HCT116 (cell line): ENCODE measurements at regions not wholly inside any gene's neighbourhood (a gene's known extent, or its start where the extent isn't known, plus 50 kb on each side); places are given as distances from the start of the nearest gene placed in this dataset.

Experiments used
- ATAC-seq: fragments of 200-7000 bp; cut with Tn5 transposase; 2 replicates; pipeline ENCODE4 v1.9.1; 2020; ENCODE audit warnings: mild to moderate bottlenecking, moderate library complexity
- BruUV-seq: library from RNA; stranded (reverse); fragments of 400-500 nt; replicated peaks from 2 replicates; lab custom pipeline; 2021; lab: Mats Ljungman, UMichigan
- CTCF ChIA-PET: fragments of 300-600 bp; sonication (Branson Sonifier 250); formaldehyde crosslinking; loops from one replicate; lab custom pipeline; 2021; ENCODE audit warnings: antibody characterized with exemption; lab: Charles Lee
- POLR2A ChIA-PET: fragments of 300-600, 350-600 bp; sonication (Branson Sonifier 250); formaldehyde crosslinking; loops from one replicate; lab custom pipeline; 2021; ENCODE audit warnings: antibody characterized with exemption; lab: Charles Lee
- RAD21 ChIA-PET, 2 experiments: fragments of 300-600 bp; sonication (Branson Sonifier 250); formaldehyde crosslinking; loops; one replicate each; lab custom pipeline; 2023; ENCODE audit warnings: low total read pairs in 2 of 2; ENCODE audit not compliant: uncharacterized antibody in 2 of 2, unreplicated experiment in 2 of 2, low non-redundant PET in 1 of 2; lab: Charles Lee
- DNase-seq: peaks from one replicate; pipeline ENCODE4 v3.0.0-alpha.2; 2010; ENCODE audit warnings: low read depth, low spot score
- H2AFZ ChIP-seq: fragments of 200-600 bp; shearing (Covaris generic), sonication (generic); 2 replicates; pipeline ENCODE4 v1.6.1; 2017; ENCODE audit warnings: low read depth, mixed run types, mixed read lengths, antibody characterized with exemption, low read length; ENCODE audit not compliant: poor library complexity, severe bottlenecking
- H3K27ac ChIP-seq: 2 replicates; pipeline ENCODE4 v1.5.1; 2012; ENCODE audit warnings: low read depth, low read length
- H3K27me3 ChIP-seq: fragments of 200-600 bp; sonication (generic); 2 replicates; pipeline ENCODE4 v1.6.1; 2016; ENCODE audit warnings: mixed run types, low read length, mixed read lengths; ENCODE audit not compliant: insufficient read depth
- H3K36me3 ChIP-seq, 2 experiments: fragments of 200-500 bp in 1 of 2; fragments of 200-600 bp in 1 of 2; sonication (Bioruptor generic) in 1 of 2; sonication (generic) in 1 of 2; 2 replicates each; pipeline versions ENCODE4 v1.5.1 to v1.6.1; 2014 to 2016; ENCODE audit warnings: low read length in 2 of 2, inconsistent platforms in 1 of 2, mixed read lengths in 1 of 2, mixed run types in 1 of 2; ENCODE audit not compliant: insufficient read depth in 2 of 2, control insufficient read depth in 1 of 2
- H3K4me1 ChIP-seq, 2 experiments: fragments of 200-600 bp in 1 of 2; sonication (generic) in 1 of 2; 2 replicates each; pipeline versions ENCODE4 v1.5.1 to v1.6.1; 2012 to 2017; ENCODE audit warnings: low read length in 2 of 2, inconsistent platforms in 1 of 2, mild to moderate bottlenecking in 1 of 2, mixed read lengths in 1 of 2, mixed run types in 1 of 2, moderate library complexity in 1 of 2; ENCODE audit not compliant: insufficient read depth in 2 of 2, control insufficient read depth in 1 of 2
- H3K4me2 ChIP-seq: fragments of 200-600 bp; sonication (generic); 2 replicates; pipeline ENCODE4 v1.6.1; 2017; ENCODE audit warnings: mixed run types, low read length, mixed read lengths
- H3K4me3 ChIP-seq, 2 experiments: fragments of 200-600 bp in 1 of 2; sonication (generic) in 1 of 2; replicated peaks in 1 of 2; 2 replicates each; pipeline ENCODE4 v1.5.1; 2011 to 2016; ENCODE audit warnings: low read length in 2 of 2, control low read depth in 1 of 2, low read depth in 1 of 2, mild to moderate bottlenecking in 1 of 2, mixed read lengths in 1 of 2, mixed run types in 1 of 2
- H3K79me2 ChIP-seq: fragments of 200-600 bp; sonication (generic); 2 replicates; pipeline ENCODE4 v1.6.1; 2017; ENCODE audit warnings: mild to moderate bottlenecking, mixed run types, low read length, moderate library complexity, mixed read lengths; ENCODE audit not compliant: insufficient read depth
- H3K9ac ChIP-seq: fragments of 200-600 bp; sonication (generic); 2 replicates; pipeline ENCODE4 v1.6.1; 2016; ENCODE audit warnings: low read length, mixed read lengths
- H3K9me2 ChIP-seq: fragments of 200-600 bp; sonication (generic), shearing (Covaris generic); 2 replicates; pipeline ENCODE4 v1.6.1; 2017; ENCODE audit warnings: mixed run types, mild to moderate bottlenecking, moderate library complexity; ENCODE audit not compliant: insufficient read depth
- H3K9me3 ChIP-seq, 2 experiments: fragments of 200-500 bp in 1 of 2; fragments of 200-600 bp in 1 of 2; sonication (Bioruptor generic) in 1 of 2; sonication (generic) in 1 of 2; 2 replicates each; pipeline ENCODE4 v1.6.1; 2014 to 2017; ENCODE audit warnings: low read length in 2 of 2, mixed read lengths in 2 of 2, inconsistent platforms in 1 of 2, low read depth in 1 of 2, mild to moderate bottlenecking in 1 of 2, mixed run types in 1 of 2, moderate library complexity in 1 of 2; ENCODE audit not compliant: control insufficient read depth in 1 of 2, insufficient read depth in 1 of 2
- H4K20me1 ChIP-seq: fragments of 200-600 bp; sonication (generic), shearing (Covaris generic); 2 replicates; pipeline ENCODE4 v1.6.1; 2017; ENCODE audit warnings: mixed run types, mild to moderate bottlenecking, moderate library complexity; ENCODE audit not compliant: insufficient read depth
- CEBPB ChIP-seq: IDR thresholded peaks from 2 replicates; pipeline ENCODE4 v1.6.1; 2012; ENCODE audit warnings: low read depth
- JUND ChIP-seq: IDR thresholded peaks from 2 replicates; pipeline ENCODE4 v1.6.1; 2012
- POLR2AphosphoS5 ChIP-seq: IDR thresholded peaks from 2 replicates; pipeline ENCODE4 v1.6.1; 2011; ENCODE audit warnings: mild to moderate bottlenecking, low read depth, low read length, moderate library complexity
- SRF ChIP-seq: IDR thresholded peaks from 2 replicates; pipeline ENCODE4 v1.6.1; 2012; ENCODE audit warnings: low read depth
- YY1 ChIP-seq: IDR thresholded peaks from 2 replicates; pipeline ENCODE4 v1.6.1; 2011; ENCODE audit warnings: low read length, low read depth, moderate library complexity, mild to moderate bottlenecking; ENCODE audit not compliant: insufficient replicate concordance; ENCODE audit errors: extremely low read depth
- intact Hi-C: fragments of 100-400 bp; cut with micrococcal nuclease; formaldehyde crosslinking; loops from 2 replicates; pipeline ENCODE4 v1.10.0; 2022
- TF ChIP-seq, protein P1 (sequence below), 3 experiments: fragments of 200-600 bp in 1 of 3; sonication (generic) in 1 of 3; IDR thresholded peaks in 2 of 3; conservative IDR thresholded peaks in 1 of 3; 2 replicates each; pipeline ENCODE4 v1.5.1; 2012 to 2017; ENCODE audit warnings: low read depth in 2 of 3, low read length in 2 of 3, antibody characterized with exemption in 1 of 3, borderline replicate concordance in 1 of 3, control low read depth in 1 of 3, mild to moderate bottlenecking in 1 of 3, mixed read lengths in 1 of 3, mixed run types in 1 of 3, moderate library complexity in 1 of 3; ENCODE audit not compliant: insufficient read depth in 1 of 3
- TF ChIP-seq, protein P2 (sequence below): IDR thresholded peaks from 2 replicates; pipeline ENCODE4 v1.6.1; 2012; ENCODE audit warnings: low read depth

DNA sequence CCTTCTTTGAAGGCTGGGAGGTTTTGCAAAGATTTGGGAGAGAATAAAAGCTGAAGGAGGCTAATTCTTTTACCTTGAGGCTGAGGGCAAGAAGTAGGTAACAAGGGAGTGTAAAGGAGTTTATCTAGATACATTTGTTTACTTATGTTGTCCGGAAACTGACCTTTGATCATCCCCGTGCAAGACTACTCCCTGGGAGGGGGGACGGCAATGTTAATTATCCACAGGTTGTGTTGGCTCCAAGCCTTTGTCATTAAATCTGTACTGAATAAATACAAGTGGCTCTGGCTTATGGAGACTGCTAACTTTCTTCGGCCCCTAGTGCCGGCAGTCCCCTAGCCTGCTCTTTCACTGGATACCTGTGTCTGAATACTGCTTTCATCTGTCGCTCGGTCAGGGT is 1250.6 kb upstream of the LRRTM3 start:
- H3K9me3 ChIP-seq: no peaks in the 10 kb centered on the region
- no peak overlapping the region for H2AFZ ChIP-seq
- H3K27ac ChIP-seq: no peak overlapping the region
- no peak overlapping the region for H3K4me3 ChIP-seq
- no peaks in the 10 kb centered on the region for H3K4me1 ChIP-seq
- no peak for ATAC-seq
- H3K36me3 ChIP-seq: no peaks in the 10 kb centered on the region
- no peaks in the 10 kb centered on the region for H3K27me3 ChIP-seq
- no peak overlapping the region for H3K9ac ChIP-seq
- no TSS peak for BruUV-seq
- intact Hi-C loops: no loop called here
- no peak overlapping the region for H3K4me2 ChIP-seq
- TF ChIP-seq POLR2AphosphoS5 (no peak), CEBPB (no peak), YY1 (no peak), JUND (no peak), SRF (no peak)
- TF ChIP-seq, protein P1, sequence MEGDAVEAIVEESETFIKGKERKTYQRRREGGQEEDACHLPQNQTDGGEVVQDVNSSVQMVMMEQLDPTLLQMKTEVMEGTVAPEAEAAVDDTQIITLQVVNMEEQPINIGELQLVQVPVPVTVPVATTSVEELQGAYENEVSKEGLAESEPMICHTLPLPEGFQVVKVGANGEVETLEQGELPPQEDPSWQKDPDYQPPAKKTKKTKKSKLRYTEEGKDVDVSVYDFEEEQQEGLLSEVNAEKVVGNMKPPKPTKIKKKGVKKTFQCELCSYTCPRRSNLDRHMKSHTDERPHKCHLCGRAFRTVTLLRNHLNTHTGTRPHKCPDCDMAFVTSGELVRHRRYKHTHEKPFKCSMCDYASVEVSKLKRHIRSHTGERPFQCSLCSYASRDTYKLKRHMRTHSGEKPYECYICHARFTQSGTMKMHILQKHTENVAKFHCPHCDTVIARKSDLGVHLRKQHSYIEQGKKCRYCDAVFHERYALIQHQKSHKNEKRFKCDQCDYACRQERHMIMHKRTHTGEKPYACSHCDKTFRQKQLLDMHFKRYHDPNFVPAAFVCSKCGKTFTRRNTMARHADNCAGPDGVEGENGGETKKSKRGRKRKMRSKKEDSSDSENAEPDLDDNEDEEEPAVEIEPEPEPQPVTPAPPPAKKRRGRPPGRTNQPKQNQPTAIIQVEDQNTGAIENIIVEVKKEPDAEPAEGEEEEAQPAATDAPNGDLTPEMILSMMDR (IDR thresholded peaks at IDR 0.05 in 2 of 3, conservative IDR thresholded peaks at IDR 0.05 in 1 of 3; ENCODE audit: borderline replicate concordance in 1 of 3, insufficient read depth in 1 of 3, low read depth in 2 of 3, low read length in 2 of 3): no peak
- TF ChIP-seq, protein P2, sequence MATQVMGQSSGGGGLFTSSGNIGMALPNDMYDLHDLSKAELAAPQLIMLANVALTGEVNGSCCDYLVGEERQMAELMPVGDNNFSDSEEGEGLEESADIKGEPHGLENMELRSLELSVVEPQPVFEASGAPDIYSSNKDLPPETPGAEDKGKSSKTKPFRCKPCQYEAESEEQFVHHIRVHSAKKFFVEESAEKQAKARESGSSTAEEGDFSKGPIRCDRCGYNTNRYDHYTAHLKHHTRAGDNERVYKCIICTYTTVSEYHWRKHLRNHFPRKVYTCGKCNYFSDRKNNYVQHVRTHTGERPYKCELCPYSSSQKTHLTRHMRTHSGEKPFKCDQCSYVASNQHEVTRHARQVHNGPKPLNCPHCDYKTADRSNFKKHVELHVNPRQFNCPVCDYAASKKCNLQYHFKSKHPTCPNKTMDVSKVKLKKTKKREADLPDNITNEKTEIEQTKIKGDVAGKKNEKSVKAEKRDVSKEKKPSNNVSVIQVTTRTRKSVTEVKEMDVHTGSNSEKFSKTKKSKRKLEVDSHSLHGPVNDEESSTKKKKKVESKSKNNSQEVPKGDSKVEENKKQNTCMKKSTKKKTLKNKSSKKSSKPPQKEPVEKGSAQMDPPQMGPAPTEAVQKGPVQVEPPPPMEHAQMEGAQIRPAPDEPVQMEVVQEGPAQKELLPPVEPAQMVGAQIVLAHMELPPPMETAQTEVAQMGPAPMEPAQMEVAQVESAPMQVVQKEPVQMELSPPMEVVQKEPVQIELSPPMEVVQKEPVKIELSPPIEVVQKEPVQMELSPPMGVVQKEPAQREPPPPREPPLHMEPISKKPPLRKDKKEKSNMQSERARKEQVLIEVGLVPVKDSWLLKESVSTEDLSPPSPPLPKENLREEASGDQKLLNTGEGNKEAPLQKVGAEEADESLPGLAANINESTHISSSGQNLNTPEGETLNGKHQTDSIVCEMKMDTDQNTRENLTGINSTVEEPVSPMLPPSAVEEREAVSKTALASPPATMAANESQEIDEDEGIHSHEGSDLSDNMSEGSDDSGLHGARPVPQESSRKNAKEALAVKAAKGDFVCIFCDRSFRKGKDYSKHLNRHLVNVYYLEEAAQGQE: no peak
- ChIA-PET POLR2A (no interaction called here), RAD21 (no interaction called here), CTCF (no interaction called here)
- no peaks in the 10 kb centered on the region for H4K20me1 ChIP-seq
- no peaks in the 10 kb centered on the region for H3K79me2 ChIP-seq
- DNase-seq: no peak
- H3K9me2 ChIP-seq: no peaks in the 10 kb centered on the region
